PC-9 (cell line): ENCODE measurements at regions not wholly inside any gene's neighbourhood (a gene's known extent, or its start where the extent isn't known, plus 50 kb on each side); places are given as distances from the start of the nearest gene placed in this dataset.

Experiments
- BruUV-seq: library from RNA; stranded (reverse); fragments of 400-500 nt; replicated peaks from 2 replicates; lab custom pipeline; 2021; lab: Mats Ljungman, UMichigan
- CTCF ChIA-PET: fragments of 300-600 bp; sonication (Branson Sonifier 250); formaldehyde crosslinking; loops from one replicate; lab custom pipeline; 2022; ENCODE audit warnings: antibody characterized with exemption; lab: Charles Lee
- POLR2A ChIA-PET: fragments of 300-600 bp; sonication (Branson Sonifier 250); formaldehyde crosslinking; loops from one replicate; lab custom pipeline; 2022; ENCODE audit warnings: antibody characterized with exemption; ENCODE audit not compliant: unreplicated experiment; lab: Charles Lee
- DNase-seq, 2 experiments: peaks; one replicate each; pipeline versions ENCODE4 v3.0.0 to v3.0.0-alpha.2; 2015 to 2022; ENCODE audit warnings: mixed read lengths in 1 of 2
- H2AFZ ChIP-seq: fragments of 200-600 bp; sonication (generic); 2 replicates; pipeline ENCODE4 v1.8.1; 2017; ENCODE audit warnings: antibody characterized with exemption
- H3F3A ChIP-seq: fragments of 200-600 bp; sonication (generic); 2 replicates; pipeline ENCODE4 v1.8.1; 2017; ENCODE audit warnings: antibody characterized with exemption, mild to moderate bottlenecking, low read depth; ENCODE audit not compliant: insufficient read depth
- H3K27ac ChIP-seq: fragments of 200-600 bp; sonication (generic); 2 replicates; pipeline ENCODE4 v1.6.1; 2016; ENCODE audit warnings: mixed run types
- H3K27me3 ChIP-seq: fragments of 200-600 bp; sonication (generic); 2 replicates; pipeline ENCODE4 v1.6.1; 2016; ENCODE audit warnings: low read depth, mixed run types; ENCODE audit not compliant: insufficient read depth
- H3K36me3 ChIP-seq: fragments of 200-600 bp; sonication (generic); 2 replicates; pipeline ENCODE4 v1.6.1; 2016; ENCODE audit warnings: low read depth, mixed run types
- H3K4me1 ChIP-seq: fragments of 200-600 bp; sonication (generic); replicated peaks from 2 replicates; pipeline ENCODE4 v1.6.1; 2016; ENCODE audit warnings: mixed run types; ENCODE audit not compliant: insufficient read depth
- H3K4me2 ChIP-seq: fragments of 200-600 bp; sonication (generic); 2 replicates; pipeline ENCODE4 v1.6.1; 2017; ENCODE audit warnings: mixed run types
- H3K4me3 ChIP-seq: fragments of 200-600 bp; sonication (generic); 2 replicates; pipeline ENCODE4 v1.6.1; 2016; ENCODE audit warnings: mixed run types
- H3K79me2 ChIP-seq: fragments of 200-600 bp; sonication (generic); 2 replicates; pipeline ENCODE4 v1.6.1; 2017; ENCODE audit warnings: low read depth, mixed run types
- H3K9me2 ChIP-seq: fragments of 200-600 bp; sonication (generic); 2 replicates; pipeline ENCODE4 v1.8.1; 2017; ENCODE audit warnings: mild to moderate bottlenecking; ENCODE audit not compliant: insufficient read depth
- H3K9me3 ChIP-seq: fragments of 200-600 bp; sonication (generic); 2 replicates; pipeline ENCODE4 v1.8.1; 2016; ENCODE audit warnings: low read depth; ENCODE audit not compliant: insufficient read depth
- H4K20me1 ChIP-seq: fragments of 200-600 bp; sonication (generic); 2 replicates; pipeline ENCODE4 v1.8.1; 2017; ENCODE audit not compliant: insufficient read depth
- EZH2 ChIP-seq: fragments of 200-600 bp; sonication (generic); IDR thresholded peaks from 2 replicates; pipeline ENCODE4 v1.8.0; 2017; ENCODE audit warnings: antibody characterized with exemption, low read depth
- intact Hi-C: fragments of 100-400 bp; cut with micrococcal nuclease; formaldehyde crosslinking; loops from one replicate; pipeline ENCODE4 v1.10.0; 2022; ENCODE audit not compliant: unreplicated experiment
- TF ChIP-seq, protein P1 (sequence below): fragments of 200-600 bp; sonication (generic); conservative IDR thresholded peaks from 2 replicates; pipeline ENCODE4 v1.6.1; 2017; ENCODE audit warnings: mixed run types, antibody characterized with exemption, mild to moderate bottlenecking, moderate library complexity

GRCh38 chr2:81235601-81236000 is 931.0 kb upstream of the LRRTM1 start:
- POLR2A ChIA-PET = no interaction called here
- H3K9me3 ChIP-seq = no peaks in the 10 kb centered on the region; the same call in 1 of the 2 replicates
- CTCF ChIA-PET = no interaction called here
- no peaks in the 10 kb centered on the region for H3K27me3 ChIP-seq
- H3F3A ChIP-seq = no peaks in the 10 kb centered on the region
- no TSS peak for BruUV-seq
- H3K27ac ChIP-seq = no peak overlapping the region
- no peaks in the 10 kb centered on the region for H3K79me2 ChIP-seq
- intact Hi-C loops = no loop called here
- H3K4me3 ChIP-seq = no peak overlapping the region
- no peak for DNase-seq
- TF ChIP-seq EZH2 = no peak
- TF ChIP-seq, protein P1, sequence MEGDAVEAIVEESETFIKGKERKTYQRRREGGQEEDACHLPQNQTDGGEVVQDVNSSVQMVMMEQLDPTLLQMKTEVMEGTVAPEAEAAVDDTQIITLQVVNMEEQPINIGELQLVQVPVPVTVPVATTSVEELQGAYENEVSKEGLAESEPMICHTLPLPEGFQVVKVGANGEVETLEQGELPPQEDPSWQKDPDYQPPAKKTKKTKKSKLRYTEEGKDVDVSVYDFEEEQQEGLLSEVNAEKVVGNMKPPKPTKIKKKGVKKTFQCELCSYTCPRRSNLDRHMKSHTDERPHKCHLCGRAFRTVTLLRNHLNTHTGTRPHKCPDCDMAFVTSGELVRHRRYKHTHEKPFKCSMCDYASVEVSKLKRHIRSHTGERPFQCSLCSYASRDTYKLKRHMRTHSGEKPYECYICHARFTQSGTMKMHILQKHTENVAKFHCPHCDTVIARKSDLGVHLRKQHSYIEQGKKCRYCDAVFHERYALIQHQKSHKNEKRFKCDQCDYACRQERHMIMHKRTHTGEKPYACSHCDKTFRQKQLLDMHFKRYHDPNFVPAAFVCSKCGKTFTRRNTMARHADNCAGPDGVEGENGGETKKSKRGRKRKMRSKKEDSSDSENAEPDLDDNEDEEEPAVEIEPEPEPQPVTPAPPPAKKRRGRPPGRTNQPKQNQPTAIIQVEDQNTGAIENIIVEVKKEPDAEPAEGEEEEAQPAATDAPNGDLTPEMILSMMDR = no peak
- no peaks in the 10 kb centered on the region for H3K9me2 ChIP-seq
- no peaks in the 10 kb centered on the region for H3K4me1 ChIP-seq
- H2AFZ ChIP-seq = no peak overlapping the region
- H4K20me1 ChIP-seq = no peaks in the 10 kb centered on the region
- H3K4me2 ChIP-seq = no peak overlapping the region
- no peaks in the 10 kb centered on the region for H3K36me3 ChIP-seq

DNA sequence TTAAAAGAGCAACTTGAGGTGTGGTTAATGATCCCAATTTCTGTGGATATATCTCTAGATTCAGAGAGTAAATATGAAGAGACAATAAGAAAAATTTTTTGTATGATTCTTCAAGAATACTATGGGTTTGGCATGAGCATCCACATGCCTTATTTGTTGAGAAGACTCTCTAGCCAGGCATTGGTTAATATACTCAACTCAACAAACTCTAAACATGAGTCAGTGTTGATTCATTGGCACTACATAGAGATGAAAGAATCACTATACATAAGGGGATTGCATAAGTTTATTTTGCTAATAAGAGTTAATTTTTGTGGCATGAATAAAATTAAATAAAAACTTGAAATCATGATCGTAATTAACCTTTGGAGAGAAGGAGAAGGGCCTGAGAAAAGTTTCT is 930.2 kb upstream of the LRRTM1 start:
- H3K9me3 ChIP-seq = no peaks in the 10 kb centered on the region; the same call in 1 of the 2 replicates
- no peaks in the 10 kb centered on the region for H3F3A ChIP-seq
- no peaks in the 10 kb centered on the region for H3K4me1 ChIP-seq
- H3K4me3 ChIP-seq = no peak overlapping the region
- DNase-seq = no peak
- intact Hi-C loops = no loop called here
- no TSS peak for BruUV-seq
- H2AFZ ChIP-seq = no peak overlapping the region
- no peaks in the 10 kb centered on the region for H3K27me3 ChIP-seq
- H4K20me1 ChIP-seq = no peaks in the 10 kb centered on the region
- H3K4me2 ChIP-seq = no peak overlapping the region
- H3K36me3 ChIP-seq = no peaks in the 10 kb centered on the region
- ChIA-PET POLR2A (no interaction called here), CTCF (no interaction called here)
- TF ChIP-seq, protein P1 = no peak
- H3K27ac ChIP-seq = no peak overlapping the region
- no peaks in the 10 kb centered on the region for H3K9me2 ChIP-seq
- no peaks in the 10 kb centered on the region for H3K79me2 ChIP-seq

GRCh38 chr2:81225756-81226155 is 921.2 kb upstream of the LRRTM1 start:
- TF ChIP-seq EZH2 = no peak
- TF ChIP-seq, protein P1 = no peak
- Histone ChIP-seq H3K36me3 (no peaks in the 10 kb centered on the region), H4K20me1 (no peaks in the 10 kb centered on the region), H3K27me3 (no peaks in the 10 kb centered on the region), H3K4me3 (no peak overlapping the region), H3K9me3 (no peaks in the 10 kb centered on the region), H3K4me2 (no peak overlapping the region), H3K79me2 (no peaks in the 10 kb centered on the region), H2AFZ (no peak overlapping the region), H3K27ac (no peak overlapping the region), H3F3A (no peaks in the 10 kb centered on the region), H3K9me2 (no peaks in the 10 kb centered on the region), H3K4me1 (no peaks in the 10 kb centered on the region)
- CTCF ChIA-PET = no interaction called here
- no peak for DNase-seq
- intact Hi-C loops = no loop called here
- POLR2A ChIA-PET = no interaction called here
- BruUV-seq = no TSS peak
